Stimulated activated CD8-positive, alpha-beta memory T cell treated with anti-CD3 and anti-CD28 coated beads, Interleukin-4, amount 100 ng/mL, for 4 hours (primary cell): ENCODE measurements at regions not wholly inside any gene's neighbourhood (a gene's known extent, or its start where the extent isn't known, plus 50 kb on each side); places are given as distances from the start of the nearest gene placed in this dataset.

ENCODE experiments used
- DNase-seq, 2 donors: peaks; one replicate each; pipeline ENCODE4 v3.0.0-alpha.2; 2020; ENCODE audit warnings: low read depth in 2 of 2, low spot score in 1 of 2

DNA sequence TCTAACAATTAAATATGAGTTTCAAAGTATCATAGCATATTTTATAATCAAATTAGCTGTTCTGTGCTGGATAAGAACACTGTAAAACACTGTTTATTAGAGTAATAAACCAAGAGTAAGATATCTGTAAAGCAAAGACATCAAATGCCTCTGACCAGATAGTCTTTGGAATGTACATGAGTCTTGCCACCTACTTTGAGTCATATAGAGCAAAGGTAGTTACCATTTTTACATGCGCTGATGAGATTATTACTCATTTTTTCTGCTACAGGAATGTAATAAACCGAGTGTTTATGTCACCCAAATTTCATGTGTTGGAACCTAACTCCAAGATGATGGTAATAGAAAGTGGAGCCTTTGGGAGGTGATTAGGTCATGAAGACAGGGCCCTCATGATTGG is 654.5 kb downstream of the CETN3 start:
- no peak for DNase-seq

DNA sequence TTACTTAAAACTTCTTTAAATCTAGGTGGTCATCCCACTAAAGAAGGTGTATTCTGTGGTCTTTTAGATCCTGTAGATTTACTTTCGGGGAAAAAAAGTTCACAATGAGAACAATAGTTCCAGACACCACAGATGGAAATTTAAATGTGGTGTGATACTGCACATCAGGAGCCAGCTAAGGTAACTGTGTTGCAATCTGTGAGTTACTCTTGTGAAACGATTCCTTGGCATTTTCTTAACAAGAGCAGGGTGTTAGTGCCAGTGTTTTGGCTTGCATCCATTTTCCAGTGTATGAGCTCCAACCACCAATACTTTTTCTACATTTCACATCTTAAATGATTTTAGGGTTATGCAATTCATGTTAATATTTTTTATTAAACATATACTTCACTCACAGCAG is 674.5 kb downstream of the CETN3 start:
- DNase-seq = no peak

DNA sequence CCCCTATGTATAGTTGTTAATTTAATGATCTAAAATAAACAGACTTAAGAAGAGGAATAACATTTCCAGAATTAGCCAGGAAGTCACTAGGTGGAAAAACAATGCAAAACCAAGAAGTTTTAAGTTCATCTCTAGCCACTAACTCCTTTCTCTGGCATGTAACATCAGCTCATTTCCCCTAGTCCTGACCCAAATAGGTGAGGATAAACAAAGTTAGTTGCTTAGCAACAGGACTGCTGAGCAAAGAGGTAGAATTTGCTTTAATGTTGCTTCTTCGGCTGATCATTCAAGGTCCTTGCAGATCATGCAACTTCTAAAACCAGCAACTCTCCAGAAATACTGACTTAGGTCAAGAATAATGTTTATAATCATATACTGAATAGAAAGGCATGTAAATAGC is 675.8 kb downstream of the CETN3 start:
- DNase-seq = no peak

DNA sequence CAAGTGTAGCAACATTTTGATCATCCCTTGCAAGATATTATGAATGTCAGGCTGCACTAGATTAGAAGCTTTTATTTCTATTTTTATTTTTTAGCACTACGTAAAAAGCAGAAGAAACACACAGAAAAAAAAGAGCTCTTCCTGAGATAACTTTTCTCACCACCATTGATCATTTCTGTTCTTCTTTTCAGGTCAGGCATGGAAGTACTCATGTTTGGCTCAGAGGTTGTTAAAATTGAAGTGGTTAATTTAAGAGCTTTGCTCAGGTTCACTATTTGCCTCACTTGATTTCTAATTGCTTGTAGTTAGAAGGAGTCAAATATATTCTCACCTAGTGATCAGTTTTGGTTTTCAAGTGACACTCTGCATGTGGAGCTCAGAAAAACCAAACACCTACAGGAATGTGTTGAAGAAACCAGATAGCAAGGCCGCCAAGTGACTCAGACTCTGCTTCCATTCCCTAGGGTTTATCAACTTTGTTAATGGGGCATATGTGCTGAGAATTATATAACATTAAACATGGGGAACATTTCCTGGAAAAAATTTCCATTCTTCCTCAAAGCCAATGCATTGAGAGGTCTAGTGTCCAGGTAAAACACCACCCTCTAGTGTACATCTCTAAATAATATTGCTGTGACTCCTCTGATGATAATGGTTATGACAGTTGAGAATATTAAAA is 679.8 kb downstream of the CETN3 start:
- DNase-seq = no peak

DNA sequence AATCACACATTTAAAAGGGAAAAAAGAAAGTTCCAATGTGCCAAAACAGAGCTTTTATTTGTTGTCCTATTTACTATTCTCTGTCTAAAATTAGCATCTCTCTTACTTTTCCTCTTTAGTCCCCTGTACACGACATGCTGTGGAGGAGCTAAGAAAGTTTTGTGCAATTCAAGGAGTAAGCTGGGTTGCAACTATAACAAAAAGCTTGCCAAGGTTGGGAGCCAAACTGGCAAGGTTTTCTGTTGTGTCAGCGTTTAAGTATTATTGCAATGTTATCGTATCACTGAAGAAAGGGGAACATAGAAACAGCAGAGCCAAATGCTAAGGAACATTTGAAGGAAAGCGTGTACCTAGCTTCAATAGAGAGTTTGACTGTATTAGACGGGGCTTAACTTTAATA is 680.8 kb downstream of the CETN3 start:
- DNase-seq = no peak

DNA sequence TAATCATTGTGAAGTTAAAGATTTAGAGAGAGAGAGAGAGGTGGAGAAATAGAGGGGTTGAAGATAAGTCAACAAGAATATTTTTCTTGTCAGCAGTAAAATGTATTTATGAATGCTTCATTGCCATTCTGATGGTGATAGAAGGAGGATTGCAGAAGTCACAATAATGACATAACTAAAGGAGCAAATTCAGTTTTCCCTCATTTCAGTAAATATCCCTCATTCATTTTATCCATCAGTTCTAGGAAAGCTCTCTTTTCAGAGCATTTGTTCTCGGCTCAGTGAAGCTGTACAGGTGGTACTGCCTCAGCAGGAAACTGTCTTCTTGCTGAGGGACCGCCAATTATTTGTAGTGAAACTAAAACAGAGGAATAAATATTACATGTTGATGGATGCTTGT is 681.4 kb downstream of the CETN3 start:
- no peak for DNase-seq

DNA sequence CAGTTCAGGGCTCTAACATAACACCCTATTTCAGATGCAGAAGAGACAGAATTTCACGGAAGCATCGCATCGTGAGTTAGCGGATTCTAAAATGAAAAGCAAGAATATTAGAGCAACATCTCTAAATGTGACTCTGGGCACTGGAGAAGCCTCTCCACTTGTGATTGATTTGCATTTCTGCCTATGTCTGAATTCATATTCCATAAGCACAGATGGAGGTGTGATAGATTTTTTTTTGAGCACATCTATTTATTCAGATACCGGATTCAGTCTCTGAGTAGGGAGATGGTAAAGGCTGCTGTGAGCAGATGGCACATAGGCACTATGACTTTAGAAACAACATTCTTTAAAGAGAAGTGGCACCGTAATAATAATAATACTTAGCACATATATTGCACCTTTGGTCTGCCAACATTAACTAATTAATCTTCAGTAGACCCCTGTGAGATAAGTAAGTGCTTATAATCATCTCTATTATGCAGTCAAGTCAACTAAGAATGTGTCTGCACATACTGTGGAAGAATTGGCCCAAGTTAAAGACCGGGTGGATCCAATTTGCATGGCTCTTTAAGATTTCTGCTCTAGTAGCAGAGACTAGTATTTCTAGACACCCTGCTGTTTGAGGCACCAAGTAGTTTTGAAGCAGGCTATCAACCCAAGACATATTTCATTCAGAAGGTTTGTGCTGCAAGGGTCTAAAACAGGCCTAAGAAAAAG is 685.0 kb downstream of the CETN3 start:
- no peak for DNase-seq

DNA sequence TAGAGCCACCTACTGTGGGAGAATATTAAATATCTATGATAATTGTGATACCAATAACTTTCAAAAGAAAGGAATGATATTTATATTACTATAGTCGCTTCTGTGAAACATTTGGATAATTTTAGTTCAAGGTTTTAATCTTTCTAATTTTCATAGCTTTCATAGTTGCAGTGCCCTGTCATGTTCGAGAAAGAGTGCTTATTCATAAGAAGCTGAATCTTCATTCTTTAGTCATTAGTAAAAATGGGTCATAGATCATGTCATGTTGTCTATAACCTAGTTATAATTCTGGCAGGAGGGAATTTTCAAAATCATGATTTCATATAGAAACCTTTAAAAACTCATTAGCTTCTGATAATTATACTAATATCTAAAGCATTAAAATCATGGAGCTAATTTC is 685.6 kb downstream of the CETN3 start:
- DNase-seq = no peak

DNA sequence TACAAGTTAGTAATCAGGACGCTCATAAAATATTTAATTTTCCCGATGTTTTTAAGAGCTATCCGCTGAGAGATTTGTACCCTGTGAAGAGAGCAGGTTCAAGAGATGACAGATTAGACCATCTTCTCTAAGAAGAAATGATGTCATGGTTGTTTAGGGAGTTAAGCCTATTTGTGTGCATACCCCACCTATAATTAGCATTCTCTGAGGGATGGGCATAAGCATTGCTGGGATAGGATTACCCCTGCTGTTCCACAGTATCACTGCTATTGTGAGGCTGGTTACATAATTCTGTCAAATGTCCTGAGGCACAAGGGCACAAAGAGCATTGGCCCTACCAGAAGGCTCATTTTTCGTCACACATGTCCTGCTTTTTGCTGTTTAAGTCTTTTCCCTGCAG is 687.0 kb downstream of the CETN3 start:
- no peak for DNase-seq

DNA sequence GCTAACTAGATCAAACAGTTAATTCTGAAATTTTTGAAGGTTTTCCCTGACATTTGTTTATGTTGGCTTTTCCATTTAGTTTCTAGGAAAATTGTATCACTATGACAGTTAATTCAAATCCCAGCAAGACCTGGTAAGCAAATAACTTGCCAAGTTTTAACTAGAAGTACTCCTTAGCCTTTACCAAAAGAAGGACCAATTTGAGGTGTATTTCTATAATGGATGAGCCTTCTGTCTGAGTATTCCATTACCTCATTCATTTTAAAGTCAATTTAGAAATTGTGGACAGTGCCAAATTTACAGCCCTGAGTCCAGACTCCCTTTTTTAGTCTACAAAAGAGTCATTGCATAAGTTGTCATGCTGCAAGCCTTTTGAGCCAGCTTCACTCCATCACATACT is 687.6 kb downstream of the CETN3 start:
- no peak for DNase-seq

DNA sequence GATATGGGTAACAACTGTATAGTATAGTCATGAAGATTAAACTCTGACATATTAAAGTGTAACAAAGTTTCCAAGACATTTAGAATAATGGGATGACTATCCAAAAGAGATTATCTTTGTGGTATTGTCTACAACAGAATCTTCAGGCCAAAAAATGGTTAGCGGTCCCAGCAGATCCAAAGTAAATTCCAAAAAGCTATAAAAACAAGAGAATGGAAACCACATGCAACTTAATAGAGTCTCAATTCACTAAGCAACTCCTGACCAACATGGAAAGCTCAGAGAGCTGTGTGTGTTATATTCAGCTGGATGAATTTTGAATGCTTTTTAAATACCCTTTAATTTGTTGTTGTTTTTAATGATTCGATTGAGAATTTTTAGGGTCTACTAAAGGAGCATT is 688.2 kb downstream of the CETN3 start:
- no peak for DNase-seq

DNA sequence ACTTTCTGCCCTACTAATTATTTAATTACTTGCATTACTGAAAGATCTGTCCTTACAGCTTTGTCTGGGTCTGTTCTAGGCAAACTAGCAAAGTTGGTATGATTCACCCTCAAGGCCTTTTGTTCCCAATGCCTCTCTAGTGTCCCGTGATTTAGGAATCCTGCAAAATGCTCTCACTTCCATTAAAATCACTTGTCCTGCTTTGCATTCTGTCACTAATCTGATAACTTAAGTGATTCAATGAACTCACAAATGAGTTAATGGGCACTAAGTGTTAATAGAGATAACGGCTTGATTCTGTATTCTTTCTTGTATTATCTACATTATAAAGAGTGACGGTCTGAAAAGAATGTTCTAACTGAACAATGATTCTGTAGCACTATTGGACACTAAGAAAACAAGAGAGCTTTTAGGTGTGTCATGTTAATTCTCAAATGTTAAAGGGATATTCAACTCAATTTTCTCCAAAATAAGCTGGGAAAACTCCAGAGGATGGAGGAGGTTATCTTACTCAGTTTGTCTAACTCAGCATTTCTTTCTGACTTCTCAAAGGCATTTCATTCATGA is 697.3 kb downstream of the CETN3 start:
- DNase-seq = no peak

DNA sequence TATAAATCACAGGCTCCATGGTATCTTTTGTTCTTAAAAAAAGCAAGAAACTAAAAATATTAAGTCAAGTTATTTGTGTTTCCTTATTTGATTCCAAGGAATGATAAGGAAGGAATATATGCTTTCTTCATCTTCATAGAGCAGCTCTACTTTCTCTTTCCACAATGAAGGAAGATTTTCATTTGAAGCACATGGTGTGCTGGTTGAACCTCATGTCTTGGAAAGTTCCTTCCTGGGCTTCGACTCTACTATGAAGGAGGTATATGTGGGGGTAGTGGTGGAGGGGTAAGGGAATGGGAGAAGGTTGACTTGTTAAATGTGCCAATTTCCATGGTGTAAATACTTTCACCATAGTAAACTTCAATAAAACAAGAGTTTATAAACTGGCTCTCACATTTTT is 698.0 kb downstream of the CETN3 start:
- DNase-seq = no peak

DNA sequence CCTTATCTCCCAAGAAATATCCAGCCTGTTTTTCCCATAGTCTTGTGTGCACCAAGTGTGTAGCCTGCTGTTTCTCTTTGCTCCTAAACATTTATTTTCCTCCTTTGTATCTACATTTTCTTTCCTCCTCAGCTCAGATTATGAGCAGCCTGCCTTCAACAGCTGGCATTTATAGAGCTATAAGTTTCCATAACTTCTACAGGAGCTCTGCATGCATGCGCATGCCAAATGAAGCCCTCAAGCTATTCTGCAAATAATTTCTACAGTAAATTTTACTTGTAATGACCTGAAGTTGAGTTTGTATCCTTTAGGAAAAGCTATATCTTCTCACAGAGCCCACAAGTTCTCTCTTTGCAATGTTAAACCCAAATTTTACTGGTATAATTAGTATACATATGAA is 699.5 kb downstream of the CETN3 start:
- no peak for DNase-seq

DNA sequence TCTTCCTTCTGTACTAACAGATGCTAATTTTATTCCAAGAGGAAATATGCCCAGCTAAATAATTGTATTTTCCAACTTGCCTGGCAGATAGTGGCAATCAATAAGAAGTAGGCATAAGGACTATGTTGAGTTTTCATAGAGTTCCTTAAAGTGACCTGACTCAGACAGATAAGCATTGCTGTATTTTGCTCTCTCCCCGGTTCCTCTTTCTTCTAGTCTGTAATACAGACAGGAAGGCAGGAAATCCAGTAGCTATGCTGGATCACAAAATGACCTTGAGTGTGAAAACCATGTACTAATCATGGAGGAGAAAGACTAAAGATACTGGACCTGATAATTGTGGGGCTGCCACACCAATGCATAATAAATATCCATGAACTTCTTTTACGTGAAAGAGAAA is 701.7 kb downstream of the CETN3 start:
- DNase-seq = no peak

DNA sequence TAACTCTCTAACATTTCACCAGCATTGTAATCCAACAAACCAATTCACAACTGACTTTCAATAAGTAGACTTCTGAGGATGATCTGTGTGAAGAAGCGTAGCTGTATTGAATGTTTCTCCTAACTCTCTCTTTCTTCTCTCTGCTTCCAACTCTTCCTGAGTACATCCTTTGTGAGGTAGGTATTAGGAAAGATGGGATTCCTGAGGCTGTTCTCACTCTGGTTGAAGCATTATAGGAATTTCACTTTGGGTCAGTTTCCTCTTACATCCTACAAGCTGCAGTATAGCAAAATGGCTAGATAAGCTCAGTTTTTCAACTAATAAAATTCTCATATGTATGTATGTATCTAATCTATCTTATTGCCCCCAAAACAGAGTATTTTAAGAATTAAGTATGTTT is 702.8 kb downstream of the CETN3 start:
- no peak for DNase-seq

DNA sequence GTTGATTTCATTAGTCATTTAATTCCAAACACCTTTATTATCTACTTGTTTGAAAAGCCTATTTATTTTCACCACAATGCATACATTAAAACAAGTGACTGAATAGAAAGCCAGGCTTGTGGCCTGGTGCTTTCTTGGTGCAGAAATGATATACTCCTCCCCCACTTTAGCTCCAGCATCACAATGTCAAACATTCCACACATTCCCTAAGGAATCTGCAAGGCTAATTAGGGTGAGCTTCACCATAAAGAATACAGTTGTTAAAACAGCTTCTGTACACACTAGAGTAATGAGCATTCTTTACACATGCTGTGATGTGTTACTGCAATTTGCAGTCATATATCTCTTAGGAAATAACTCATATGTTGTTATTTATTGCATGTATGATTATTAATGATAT is 705.7 kb downstream of the CETN3 start:
- DNase-seq = no peak

DNA sequence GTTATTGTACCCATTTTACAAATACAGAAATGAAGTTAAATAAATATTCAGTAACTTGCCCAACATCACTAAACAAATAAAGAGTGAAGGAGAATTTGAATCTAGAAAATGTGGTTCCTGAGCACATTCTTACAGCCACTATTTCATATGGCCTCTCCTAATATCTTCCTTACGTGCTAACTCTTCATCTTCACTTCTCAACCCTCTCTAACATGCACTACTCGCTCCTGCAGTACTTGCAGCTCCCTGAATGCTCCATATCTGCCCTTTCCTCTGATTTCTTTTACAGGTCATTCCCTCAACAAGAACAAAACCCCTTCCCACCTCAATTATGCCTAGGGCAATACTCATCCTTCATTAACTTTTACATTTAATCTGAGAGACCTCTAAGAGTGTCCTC is 711.5 kb downstream of the CETN3 start:
- no peak for DNase-seq

DNA sequence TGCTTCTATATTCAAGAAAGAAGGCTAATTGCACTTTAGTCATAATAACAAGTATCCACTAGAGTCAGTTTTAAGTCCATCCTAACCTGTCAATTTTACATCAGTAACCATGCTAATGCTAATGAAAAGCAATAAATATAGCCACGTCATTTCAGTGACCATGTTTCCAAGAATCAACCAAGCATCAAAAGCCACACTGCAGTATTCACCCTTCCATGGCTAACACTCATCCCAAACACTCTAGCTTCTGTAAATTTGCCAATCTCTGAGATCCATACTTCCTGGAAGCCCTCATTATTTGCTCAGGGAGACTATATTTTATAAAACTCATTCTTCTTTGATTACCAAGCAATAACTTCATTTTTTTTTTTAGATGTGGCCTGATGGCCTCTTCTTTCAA is 712.0 kb downstream of the CETN3 start:
- no peak for DNase-seq

DNA sequence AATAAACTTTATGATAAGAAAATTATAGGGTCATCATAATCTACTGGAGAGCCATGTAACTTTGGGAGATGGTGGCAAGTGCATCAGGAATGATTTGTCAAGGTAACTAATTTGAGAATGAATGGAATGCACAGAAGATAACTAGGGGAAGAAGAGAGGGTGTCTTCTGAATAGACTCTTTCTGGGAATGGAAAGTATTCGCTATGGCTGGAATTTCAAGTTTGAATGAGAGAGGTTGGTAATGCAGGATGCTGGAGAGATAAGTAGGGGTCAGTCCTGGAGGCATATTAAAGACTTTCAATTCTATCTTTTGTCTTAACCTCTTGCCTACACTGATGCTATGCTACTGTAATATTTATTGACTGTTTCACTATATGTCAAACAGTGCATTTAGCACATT is 714.2 kb downstream of the CETN3 start:
- no peak for DNase-seq

DNA sequence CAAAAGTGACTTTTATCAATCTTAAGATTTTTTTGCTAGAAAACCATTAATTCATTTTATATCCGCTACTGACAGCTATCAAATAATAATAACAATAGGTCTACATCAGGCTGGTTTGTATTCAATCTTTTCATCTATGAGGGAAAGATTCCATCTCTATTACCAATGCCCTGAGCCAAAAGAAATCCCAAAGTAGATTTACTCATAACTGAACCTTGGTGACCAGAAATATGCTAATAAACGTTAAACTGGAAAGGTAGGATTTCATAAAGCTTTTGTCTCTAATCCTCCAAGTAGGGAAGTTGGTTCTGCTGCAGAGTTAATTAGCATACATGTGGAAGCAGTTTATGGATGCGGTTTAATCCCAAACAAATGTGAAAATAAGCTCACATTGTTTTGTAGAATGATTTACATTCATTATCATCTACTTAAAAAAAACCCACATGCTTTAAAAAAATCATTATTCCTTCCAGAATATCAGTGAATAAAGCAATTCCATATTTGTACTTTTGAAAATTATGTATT is 715.5 kb downstream of the CETN3 start:
- no peak for DNase-seq

DNA sequence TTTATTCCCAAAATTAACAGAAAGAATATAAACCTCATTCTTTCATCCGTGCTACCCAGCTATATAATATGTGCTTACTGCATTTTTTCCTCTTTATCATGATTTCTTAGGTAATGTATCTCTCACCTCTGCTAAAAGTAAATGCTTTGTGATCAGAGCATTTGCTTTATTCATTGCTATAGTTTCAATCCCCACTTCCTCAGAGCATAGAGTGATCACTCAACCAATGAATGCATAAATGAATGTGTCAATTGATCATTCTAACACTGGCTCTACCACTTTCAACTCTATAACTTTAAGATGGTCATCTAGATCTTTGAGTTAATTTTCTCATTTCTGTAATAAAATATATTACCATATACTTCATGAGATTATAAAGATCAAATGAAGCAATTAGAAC is 719.2 kb downstream of the CETN3 start:
- DNase-seq = no peak
